Nucleus accumbens (tissue), 56 donors: ENCODE measurements at regions not wholly inside any gene's neighbourhood (a gene's known extent, or its start where the extent isn't known, plus 50 kb on each side); places are given as distances from the start of the nearest gene placed in this dataset.

Experiments used
- DNase-seq, 56 donors: peaks; one replicate each; lab custom pipeline; 2025; lab: John Stamatoyannopoulos, UW

DNA sequence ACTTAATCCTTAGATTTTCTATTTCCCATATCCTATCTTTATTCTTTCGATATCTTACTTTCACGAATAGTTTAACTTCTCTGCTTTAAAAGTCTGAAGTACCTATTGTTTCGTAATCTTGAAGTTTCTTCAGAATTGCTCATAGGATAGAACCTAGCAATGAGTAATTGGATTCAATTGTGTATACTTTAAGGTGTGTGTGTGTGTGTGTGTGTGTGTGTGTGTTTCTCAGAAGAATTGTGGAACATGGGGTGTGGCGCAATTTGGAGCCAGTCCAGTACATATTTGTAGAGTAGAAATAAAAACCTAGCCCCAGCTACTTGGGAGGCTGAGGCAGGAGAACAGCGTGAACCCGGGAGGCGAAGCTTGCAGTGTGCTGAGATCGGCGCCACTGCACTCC, 897.6 kb downstream of the BCL11A start:
- no peak for DNase-seq

DNA sequence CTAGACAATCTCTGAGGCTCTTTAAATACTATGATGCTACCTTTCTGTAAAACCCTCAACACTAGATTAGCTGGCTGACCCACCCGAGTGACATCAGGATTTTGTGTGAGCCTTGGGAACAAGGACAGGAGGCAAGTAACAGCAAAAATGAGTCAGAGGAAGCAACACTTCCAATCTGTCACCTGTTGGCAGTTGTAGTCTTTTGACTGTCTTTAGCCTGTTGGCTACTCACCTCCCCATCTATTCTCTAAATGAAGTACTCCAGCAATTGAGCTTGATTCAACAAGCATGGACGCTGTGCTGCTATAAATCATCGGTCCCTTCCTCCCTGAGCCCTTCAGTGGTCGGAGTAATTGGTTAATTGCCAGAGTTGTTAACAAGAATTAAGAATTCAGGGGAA, 898.7 kb downstream of the BCL11A start:
- DNase-seq: no peak

DNA sequence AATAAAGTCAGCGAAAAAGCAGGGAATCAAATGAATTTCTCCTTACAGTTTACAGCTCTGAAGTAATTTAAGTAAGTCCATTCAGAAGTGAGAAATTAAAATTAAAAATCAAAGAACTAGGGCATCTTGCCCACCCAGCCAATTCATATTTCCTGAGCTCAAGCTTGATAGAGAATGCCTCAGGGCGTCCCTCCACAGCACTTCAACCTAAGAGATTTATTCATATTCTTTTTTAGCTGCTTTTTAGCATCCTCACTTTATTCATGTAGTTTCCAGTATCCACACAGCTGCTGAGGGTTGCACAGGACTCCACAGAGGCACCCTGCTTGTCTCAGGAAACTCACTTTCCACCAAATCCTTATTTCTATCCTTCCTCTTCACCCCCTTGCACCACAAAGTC, 900.3 kb downstream of the BCL11A start:
- DNase-seq: no peak

DNA sequence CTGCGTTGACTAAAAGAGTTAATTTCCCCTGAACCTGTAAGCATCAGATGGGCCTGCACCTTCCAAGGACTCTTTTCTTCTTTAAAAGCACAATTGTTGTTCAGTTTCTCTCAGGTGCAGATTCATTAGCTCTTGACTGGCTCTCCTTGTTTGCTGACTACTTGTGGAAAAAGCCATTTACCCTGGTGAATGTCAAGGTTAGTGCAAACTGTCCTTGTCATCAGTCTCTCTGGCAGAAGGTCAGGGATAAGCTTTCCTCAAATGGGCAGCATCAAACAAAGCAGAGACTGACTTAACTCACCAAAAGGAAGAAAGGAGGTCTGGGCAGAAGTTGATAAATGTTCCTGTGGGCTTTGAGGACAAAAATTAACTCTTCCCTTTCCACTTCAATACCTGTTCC, 922.7 kb downstream of the BCL11A start:
- DNase-seq: no peak

DNA sequence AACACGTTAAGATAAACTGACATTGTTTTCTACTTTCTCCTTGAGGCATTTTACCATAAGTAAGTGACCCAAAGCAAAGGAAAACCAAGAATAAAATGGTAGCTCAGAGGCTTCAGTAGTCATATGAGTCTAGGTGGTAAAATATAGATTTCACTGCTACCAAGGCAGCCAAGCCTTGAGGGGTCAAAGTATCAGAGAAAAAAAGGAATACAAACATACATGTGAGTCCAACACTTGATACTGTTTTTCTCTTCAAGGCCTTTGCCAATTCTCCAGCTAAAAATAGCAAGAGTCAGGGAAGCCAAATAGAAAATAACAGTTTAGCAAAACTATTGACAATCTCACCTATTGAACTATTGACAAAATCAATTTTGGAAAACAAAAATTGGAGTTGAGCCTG, 925.9 kb downstream of the BCL11A start:
- DNase-seq: no peak

DNA sequence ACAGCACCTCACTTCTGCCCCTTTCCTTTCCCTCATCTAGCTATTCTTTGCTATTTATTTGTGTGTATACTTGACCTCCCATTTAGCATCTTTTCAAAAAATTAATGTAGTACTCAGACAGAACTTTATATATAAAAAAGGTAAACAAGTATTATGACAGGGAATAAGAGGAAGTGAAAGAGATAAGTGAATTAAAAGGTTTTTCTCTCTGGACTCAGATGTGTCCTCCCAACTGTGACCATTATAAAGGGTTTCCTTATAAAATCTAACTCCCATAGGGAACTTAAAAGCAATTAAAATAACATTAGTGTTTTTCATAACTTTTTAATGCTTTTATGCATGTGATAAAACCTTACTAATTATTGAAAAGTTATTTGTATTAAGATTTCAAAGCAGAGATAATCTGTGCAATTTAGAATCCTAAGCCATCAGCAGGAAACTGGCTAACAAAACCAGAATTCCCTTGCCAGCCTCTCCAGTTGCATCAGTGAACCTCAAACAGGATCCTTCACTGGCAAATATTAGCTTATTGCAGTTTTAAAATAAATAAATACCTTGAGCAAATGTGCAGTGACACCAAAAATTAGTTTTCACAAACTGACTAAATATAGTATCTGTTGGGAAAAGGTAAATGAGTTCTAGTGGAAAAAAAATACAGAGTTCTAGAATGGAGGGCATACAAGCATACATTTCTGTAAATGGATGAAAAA, 930.7 kb downstream of the BCL11A start:
- DNase-seq: no peak

DNA sequence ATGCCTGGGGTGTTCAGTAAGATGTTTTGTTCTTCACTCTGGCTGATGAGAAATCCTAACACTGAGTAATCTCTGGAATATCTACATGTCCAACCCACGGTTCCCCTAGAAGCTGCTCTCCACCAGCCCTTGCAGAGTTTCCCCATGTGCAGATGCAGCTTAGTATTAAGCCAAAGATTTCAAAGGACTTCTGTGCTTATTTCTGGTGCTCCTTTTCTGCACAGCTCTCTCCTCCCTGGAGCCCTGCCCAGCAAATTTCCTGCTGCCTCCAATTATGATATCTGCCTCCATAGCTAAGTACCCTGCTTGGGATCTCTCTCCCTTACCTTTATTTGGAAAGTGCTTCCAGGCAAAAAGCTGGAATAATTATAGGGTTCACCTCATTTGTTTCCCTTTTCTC, 949.3 kb downstream of the BCL11A start:
- no peak for DNase-seq

DNA sequence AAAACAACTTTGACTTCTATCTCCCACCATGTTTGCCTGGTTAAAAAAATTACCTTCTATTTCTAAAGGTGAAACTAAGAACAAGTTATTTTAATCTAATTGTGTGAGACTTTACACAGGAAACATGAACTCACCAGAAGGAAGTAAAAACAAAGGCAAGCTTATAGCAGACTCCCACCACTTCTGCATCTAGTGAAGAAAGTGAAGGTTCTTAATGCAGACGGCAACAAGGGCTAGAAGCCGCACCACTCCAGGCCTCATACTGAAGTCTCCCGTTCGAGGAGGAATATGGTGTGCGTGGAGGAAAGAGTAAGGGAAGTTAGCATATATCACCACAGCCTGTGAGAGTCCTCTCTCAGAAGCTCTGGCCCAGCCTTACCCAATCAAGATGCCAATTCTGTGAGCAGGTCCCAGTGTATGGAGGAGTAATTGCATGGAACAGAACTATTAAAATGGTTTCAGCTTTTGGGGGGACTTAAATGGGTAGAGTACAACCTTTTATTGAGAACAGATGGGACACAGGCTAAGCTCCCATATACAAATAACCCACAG, 958.7 kb downstream of the BCL11A start:
- no peak for DNase-seq

DNA sequence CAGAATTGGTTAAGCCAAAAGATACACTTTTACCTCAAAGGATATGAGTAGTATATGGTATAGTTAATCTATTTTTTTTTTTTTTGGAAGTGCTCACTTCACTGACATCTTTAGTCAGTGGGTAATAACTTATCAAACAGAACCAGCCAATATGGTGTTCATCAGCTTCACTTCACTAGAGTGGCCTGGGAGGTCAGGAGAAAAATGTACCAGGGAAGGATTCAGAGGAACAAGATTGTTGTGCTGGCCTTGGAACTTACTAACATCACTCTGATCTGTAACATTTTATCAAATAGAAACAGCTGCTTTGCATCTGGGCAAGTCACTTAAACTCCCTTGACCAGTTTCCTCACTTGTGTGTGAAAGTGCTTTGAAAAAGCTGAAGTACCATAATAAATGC, 962.7 kb downstream of the BCL11A start:
- DNase-seq: no peak

DNA sequence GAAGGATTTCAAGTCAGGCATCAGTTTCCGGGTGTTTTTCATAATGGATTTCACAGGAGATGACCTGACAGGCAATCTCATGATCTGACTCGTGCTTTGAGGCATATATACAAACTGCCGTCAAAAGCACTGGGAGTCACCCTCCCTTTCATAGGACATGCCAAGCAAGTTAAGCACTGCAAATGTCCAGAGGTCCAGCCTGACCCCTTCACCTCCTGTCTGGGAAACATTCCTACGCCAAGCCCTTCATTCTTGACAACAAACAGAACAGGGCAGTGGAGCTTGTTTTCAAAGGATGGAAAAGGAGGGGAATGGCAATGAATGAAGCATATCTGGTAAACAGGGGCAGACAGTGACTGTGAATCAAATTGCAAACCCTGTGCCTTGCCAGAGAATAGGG, 963.6 kb downstream of the BCL11A start:
- no peak for DNase-seq

DNA sequence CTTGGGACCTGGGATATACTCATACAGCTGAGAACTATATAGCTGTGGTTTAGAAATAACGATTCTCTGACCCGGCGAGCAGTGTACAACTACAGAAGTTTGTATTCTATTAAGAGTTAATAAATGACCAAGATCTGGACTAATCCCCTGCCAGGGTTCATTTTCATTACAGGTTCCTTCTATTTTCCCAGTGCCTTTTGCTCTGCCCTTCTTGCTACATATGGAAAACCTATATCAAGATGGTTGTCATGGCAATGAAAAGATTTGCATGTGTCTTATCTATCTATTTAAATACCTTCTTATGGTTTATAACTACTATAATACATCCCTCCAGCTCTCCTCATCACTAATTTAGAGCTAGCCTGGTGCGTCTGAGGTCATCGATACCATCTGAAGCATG, 965.2 kb downstream of the BCL11A start:
- no peak for DNase-seq

DNA sequence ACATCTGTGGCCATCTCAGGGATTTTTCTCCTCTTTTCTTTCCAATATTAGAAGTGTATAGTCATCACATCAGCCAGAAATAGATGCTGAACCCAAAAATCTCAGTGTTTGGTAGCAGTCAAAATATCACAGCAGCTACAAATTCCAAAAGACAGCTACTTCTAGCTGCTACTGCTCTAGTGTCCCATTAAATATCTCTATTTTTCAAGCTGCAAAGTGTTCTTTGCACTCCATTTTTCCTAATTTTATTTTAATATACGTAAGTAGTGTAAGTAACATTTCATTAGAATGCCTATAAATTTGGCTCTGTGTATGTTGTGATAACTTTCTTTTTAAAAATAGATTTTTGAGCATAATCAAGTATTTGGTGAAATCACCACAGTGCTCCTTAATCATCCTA, 967.3 kb downstream of the BCL11A start:
- no peak for DNase-seq

DNA sequence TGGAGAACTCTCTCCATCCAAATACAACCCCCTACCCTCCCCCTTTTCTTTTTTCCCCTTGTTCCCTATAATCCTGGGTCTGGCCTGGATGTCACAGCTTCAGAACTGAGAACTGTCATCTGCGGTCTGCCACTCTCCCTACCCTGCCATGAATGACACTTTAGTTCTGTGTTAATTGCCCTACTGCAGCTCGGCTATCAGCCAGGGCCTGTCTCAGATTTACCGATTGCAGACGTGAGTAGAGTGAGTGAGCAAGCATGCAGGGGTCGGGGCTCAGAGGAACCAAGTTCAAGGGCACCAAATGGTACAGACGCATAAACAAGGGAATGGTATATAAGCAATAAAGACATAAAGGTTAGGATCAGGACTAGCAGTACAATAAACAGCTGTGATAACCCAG, 967.8 kb downstream of the BCL11A start:
- no peak for DNase-seq

DNA sequence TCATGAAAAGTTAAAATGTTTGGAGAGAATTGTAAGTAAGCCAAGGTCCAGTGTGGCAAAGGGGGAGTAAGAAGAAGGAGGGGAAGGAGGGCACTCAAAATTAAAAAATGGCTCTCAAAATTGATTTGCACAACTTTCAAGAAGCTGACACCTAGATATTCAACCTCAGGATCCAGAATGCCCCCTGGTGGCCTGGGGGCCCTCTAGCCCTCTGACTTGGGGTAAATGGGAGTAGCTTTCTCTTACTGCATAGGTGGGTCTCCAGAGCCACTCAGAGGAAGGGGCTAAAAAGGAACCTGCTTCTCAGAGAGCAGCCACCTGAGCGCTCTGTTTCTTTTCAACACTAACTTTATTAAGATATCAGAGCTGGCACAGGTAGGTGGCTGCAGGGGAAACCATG, 968.5 kb downstream of the BCL11A start:
- DNase-seq: no peak

DNA sequence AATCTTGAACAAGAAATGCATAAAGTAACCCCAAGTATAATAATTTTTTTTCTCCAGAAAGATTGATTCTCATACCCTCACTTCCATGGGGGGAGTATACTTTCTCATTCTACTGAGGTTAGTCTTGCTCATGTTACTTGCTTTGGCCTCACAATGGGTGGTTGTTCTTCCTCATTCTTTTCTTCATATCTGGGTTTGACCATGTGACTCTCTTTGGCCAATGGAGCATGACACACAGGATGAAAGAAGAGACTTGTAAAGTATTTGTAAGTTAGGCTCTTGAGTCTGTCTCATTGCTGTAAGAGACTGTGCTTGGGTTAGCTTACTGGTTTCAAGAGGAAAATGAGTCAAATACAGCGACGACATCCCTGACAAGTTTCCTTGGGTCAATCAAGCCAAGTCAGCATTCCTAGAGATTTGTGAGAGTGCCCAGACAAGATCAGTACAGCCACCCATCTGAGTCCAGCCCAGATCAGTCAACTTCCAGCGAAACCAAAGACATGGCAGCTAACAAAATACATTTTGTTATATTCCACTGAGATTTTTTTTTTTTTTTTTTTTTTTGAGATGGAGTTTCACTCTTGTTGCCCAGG, 970.2 kb downstream of the BCL11A start:
- DNase-seq: no peak

DNA sequence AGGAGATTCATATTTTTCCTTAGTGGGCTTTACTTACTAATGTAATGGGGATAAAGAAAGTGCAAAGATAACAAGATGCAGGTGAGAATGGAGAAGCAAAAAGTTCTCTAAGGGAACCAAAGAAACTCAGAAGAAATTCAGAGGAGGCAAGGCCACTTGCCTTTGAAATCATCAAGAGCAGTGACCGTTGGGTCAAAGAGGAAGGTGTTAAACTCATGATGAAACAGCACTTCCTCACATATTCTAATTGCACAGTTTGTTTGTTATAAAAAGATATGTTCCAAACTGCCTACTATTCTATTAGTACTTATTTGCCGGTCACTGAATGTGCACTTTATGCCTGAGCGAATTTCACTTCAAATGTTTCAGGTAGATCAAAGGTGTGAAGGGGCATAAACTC, 975.1 kb downstream of the BCL11A start:
- no peak for DNase-seq

DNA sequence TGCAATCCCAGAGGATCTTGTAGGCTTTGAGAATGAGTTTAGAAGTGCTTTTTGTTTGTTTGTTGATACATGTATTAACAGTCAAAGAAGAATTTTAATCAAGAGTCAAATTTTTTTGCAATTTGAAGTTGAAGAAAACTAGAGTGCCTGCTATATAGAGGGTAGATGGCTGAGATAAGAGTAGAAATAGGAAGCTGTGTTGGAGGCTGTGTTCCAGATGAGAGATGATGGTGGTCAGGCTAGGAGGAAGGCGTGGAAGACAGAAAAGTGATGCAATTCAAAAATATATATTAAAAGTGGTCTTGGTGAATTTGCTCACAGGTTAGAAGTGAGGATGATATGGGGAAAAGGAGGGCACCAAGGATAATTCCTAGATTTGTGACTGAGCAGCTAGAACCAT, 978.3 kb downstream of the BCL11A start:
- DNase-seq: no peak

DNA sequence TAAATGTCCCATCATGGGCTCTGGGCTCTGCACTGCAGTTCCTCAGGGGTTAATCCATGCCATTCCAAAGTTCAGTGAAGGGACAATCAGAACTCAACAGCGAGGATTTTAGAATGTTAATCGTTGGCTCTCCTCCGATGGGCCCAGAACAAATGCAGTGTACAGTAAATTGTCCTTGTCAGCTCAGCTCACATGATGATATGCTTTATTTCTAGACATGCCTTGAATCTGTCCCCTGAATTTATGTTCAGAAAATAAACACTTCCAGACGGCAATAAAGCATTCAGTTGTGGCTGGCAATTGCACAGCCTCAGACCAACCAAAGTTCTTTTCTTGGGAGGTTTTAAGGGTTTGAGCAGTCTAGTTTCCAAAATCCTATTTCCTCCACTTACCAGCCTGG, 981.2 kb downstream of the BCL11A start:
- no peak for DNase-seq

DNA sequence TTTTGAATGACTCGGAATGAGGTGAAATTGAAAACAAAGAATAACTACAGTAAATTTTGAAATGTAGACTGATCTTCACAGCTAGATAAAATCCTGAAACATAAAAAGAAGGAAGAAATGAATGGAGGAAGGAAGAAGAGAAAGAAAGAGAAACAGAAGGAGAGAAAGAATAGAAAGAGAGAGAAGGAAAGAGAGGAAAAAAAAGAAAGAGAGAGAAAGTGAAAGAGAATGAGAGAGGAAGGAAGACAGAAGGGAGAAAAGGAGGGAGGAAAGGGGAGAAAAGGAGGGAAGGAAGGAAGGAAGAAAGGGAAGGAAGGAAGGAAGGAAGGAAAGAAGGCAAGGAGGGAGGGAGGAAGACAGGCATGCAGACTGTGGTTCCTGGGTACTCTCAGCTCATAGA, 982.6 kb downstream of the BCL11A start:
- no peak for DNase-seq

DNA sequence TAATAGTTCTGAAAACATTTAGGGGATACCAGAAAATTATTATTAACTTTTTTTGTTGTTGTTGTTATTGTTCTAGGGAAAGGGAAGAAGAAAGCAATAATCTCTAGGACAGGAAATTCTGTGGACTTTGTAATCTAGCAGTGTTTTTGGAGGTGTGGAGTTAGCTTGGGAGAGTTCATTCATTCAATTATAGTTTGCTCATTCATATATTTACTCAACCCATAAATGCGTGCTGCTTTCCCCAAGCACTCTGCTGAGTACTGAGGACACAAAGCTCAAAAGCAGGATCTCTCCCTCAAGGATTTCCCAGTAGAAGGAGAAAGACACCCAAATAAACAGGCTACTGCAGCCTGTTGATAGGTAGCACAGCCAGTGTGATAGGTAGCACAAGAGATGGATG, 984.3 kb downstream of the BCL11A start:
- DNase-seq: no peak

DNA sequence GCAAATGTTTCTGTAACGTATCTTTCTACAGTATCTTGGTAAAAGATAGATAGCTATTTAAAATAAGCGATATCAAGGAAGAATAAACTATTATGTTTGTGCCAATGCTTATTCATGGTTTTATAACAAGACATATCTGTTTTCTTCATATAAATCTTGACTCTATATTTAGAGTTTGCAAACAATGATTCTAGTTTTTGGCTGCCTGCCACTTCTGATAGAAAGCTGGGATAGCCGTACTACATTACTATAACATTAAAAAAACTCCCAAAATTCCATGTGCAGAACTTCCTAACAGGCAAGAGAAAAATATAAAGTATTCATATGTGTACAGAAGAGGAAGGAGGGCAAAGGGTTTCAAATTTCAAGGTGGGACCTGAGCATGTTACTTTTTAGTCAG, 985.0 kb downstream of the BCL11A start:
- no peak for DNase-seq

DNA sequence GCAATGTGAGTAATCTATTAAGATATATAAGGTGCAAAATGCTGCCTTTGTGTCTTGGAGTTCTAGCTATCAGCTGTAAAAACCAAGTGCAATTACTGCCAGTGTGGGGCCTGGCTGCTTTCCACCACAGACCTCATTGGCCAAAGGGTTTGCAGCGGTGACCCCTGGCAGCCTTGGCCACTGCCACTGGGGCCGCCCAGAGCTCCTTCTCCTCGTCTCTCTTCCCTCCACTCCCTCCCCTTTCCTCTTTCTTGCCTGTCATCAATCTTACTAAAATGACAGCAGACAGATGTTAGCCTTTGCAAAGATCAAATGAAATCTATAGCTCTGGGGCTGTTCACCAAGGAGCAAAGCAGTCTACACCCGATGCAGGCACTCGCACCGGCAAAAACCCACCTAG, 986.3 kb downstream of the BCL11A start:
- DNase-seq: no peak

DNA sequence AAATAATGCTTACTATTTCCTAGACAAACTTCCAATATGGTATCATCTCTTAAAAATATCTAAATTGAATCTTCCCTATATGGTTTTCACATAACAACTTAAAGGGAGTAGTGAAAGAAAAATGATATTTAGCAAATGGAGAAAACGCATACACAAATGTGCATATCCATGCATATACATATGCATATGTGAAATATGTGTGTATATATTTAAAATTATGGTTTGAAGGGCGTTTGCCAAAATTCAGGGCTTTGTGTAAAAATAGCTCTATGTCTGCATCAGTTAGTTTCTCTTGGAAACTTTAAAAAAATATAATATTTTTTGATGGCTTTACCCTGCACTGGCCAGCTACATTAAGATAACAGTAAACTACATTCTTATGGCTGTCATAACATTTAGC, 986.7 kb downstream of the BCL11A start:
- no peak for DNase-seq
